HG02763 (cell line): ENCODE measurements at regions not wholly inside any gene's neighbourhood (a gene's known extent, or its start where the extent isn't known, plus 50 kb on each side); places are given as distances from the start of the nearest gene placed in this dataset.

ENCODE experiments used
- ATAC-seq: cut with Tn5 transposase; IDR thresholded peaks from one replicate; pipeline ENCODE4 v1.9.1; 2021; ENCODE audit warnings: mild to moderate bottlenecking, moderate library complexity; ENCODE audit not compliant: unreplicated experiment

GRCh38 chr2:144163592-144163991 is 356.3 kb downstream of the ZEB2 start:
- ATAC-seq = no peak

GRCh38 chr2:144162652-144163051 is 357.3 kb downstream of the ZEB2 start:
- peak; percentile 65 for ATAC-seq

GRCh38 chr2:144161061-144161460 is 358.9 kb downstream of the ZEB2 start:
- no peak for ATAC-seq

- no peak for ATAC-seq
Observed at GRCh38 chr2:144159240-144159639, 360.7 kb downstream of the ZEB2 start.

GRCh38 chr2:144158096-144158495 is 361.8 kb downstream of the ZEB2 start:
- no peak for ATAC-seq

- no peak for ATAC-seq
Observed at GRCh38 chr2:144156736-144157640, 362.9 kb downstream of the ZEB2 start.

GRCh38 chr2:144154205-144154604 is 365.7 kb downstream of the ZEB2 start:
- ATAC-seq = no peak

- ATAC-seq = peak; percentile 53
Observed at GRCh38 chr2:144152817-144153271, 367.1 kb downstream of the ZEB2 start.

- no peak for ATAC-seq
Observed at GRCh38 chr2:144151851-144152250, 368.1 kb downstream of the ZEB2 start.

- no peak for ATAC-seq
Observed at GRCh38 chr2:144151405-144151804, 368.5 kb downstream of the ZEB2 start.

GRCh38 chr2:144147356-144147755 is 372.6 kb downstream of the ZEB2 start:
- ATAC-seq = no peak

GRCh38 chr2:144146876-144147275 is 373.0 kb downstream of the ZEB2 start:
- no peak for ATAC-seq

- ATAC-seq = no peak
Observed at GRCh38 chr2:144146076-144146475, 373.8 kb downstream of the ZEB2 start.

GRCh38 chr2:144143294-144144151 is 376.4 kb downstream of the ZEB2 start:
- ATAC-seq = no peak

GRCh38 chr2:144140891-144141290 is 379.0 kb downstream of the ZEB2 start:
- no peak for ATAC-seq

GRCh38 chr2:144137705-144138428 is 382.1 kb downstream of the ZEB2 start:
- ATAC-seq = no peak

GRCh38 chr2:144137272-144137671 is 382.6 kb downstream of the ZEB2 start:
- no peak for ATAC-seq

- no peak for ATAC-seq
Observed at GRCh38 chr2:144136297-144137010, 383.5 kb downstream of the ZEB2 start.

- no peak for ATAC-seq
Observed at GRCh38 chr2:144133936-144134665, 385.8 kb downstream of the ZEB2 start.

- ATAC-seq = no peak
Observed at GRCh38 chr2:144132357-144132756, 387.6 kb downstream of the ZEB2 start.
